Activated CD4-positive, alpha-beta T cell treated with anti-CD3 and anti-CD28 coated beads, Interleukin-2, amount 10 ng/mL, durations not matched to agents 24 days and 14 days (primary cell): ENCODE measurements at regions not wholly inside any gene's neighbourhood (a gene's known extent, or its start where the extent isn't known, plus 50 kb on each side); places are given as distances from the start of the nearest gene placed in this dataset.
"Not testable (repeated sequence)": the region's sequence is repeated elsewhere in the genome, so short reads cannot be mapped to it uniquely, and the experiment has no call there.

Experiments
- DNase-seq: peaks from one replicate; pipeline ENCODE4 v3.0.0; 2022
- H3K27ac Mint-ChIP-seq: one replicate; pipeline ENCODE4 v1.8.0; 2022; ENCODE audit warnings: mild to moderate bottlenecking, mixed read lengths
- H3K27me3 Mint-ChIP-seq: one replicate; pipeline ENCODE4 v1.8.0; 2022; ENCODE audit warnings: mixed read lengths
- H3K36me3 Mint-ChIP-seq: one replicate; pipeline ENCODE4 v1.8.0; 2022; ENCODE audit warnings: low read depth, mild to moderate bottlenecking, mixed read lengths
- H3K4me1 Mint-ChIP-seq: one replicate; pipeline ENCODE4 v1.8.0; 2021; ENCODE audit warnings: mixed read lengths
- H3K4me3 Mint-ChIP-seq: one replicate; pipeline ENCODE4 v1.8.0; 2022; ENCODE audit warnings: mild to moderate bottlenecking, moderate library complexity, mixed read lengths
- H3K9me3 Mint-ChIP-seq: one replicate; pipeline ENCODE4 v1.8.0; 2021; ENCODE audit warnings: mixed read lengths
- intact Hi-C: fragments of 100-400 bp; cut with micrococcal nuclease; formaldehyde crosslinking; loops from one replicate; pipeline ENCODE4 v1.15.1; 2023

DNA sequence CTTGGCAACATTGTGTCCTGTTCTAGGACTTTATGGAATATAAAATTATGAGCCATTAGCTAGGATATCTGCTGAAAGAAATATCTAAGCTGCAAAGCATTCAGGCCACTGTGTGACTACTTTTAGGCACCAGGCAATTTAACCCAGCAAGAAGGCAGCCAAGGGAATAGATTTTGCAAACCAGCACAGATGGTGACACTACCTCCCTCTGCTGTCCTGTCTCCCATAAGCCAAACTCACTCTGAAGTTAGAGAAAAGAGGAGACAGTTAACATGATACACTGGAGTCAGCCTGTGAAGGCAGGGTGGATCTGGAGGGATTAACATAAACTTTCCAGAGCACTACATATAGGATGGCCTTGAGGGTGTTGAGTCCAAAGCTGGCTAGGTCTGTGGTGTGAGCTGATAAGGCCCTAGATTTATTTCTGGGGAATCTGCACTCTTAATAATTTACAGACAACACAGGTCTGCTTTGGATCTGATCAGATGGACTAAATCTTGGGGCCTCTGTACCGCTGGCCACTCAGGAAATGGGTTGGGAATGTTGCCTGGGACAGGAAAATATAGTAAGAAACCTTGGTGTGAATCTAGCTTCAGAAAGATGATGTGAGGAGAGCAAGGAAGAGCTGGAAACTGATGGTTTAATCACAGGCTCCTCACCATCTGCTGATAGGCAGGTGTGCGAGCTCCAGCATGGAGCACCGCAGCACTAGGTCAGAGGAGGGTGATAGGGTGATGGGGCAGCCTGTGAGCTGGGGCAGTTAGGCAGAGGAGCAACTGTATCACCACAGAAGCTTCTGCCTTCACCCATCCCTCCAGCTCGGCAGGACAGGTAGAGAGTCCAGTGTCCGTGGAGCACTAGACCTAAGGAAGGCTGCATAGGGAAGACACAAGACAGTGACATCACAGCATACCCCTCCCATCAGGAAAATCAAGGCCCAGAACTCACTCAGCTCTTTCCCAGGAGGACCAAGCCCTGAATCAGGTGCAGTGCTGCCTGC is 229.9 kb upstream of the PRSS1 start:
- peaks cover 19% of the 10 kb centered on the region for H3K4me1 Mint-ChIP-seq
- intact Hi-C loops = loop anchor here (5.0 kb wide), 1 partner anchor 483 kb away; no protein-coding TSS in a partner anchor
- DNase-seq = no peak
- peak overlapping the region; percentile 77 for H3K27ac Mint-ChIP-seq
- H3K36me3 Mint-ChIP-seq = no peaks in the 10 kb centered on the region
- H3K4me3 Mint-ChIP-seq = peak overlapping the region; percentile 39
- H3K9me3 Mint-ChIP-seq = no peaks in the 10 kb centered on the region
- peaks cover 15% of the 10 kb centered on the region for H3K27me3 Mint-ChIP-seq

DNA sequence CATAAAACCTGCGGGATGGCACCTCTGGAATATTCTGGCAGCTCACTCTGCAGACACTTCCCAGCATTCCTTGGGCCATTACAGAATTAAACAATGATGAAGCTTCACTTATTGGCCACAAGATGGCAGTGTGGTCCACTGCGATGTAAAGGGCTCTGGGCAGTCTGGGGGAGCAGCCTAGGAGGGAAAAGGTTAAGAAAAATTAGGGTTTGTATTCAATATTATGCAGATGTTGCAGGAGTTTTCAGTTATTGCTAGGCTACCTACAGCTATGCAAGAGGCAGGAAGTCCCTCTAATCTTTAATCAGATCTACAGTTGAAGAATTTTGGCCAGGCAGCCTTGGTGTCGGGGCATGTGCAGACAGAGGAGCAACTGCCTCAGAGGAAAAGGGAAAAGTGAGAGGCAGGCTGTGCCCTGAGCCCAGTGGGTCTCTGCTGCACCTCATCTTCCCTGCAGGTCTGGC is 233.2 kb upstream of the PRSS1 start:
- Mint-ChIP-seq H3K4me3 (no peak overlapping the region), H3K9me3 (no peaks in the 10 kb centered on the region), H3K4me1 (peaks cover 20% of the 10 kb centered on the region), H3K27me3 (peaks cover 10% of the 10 kb centered on the region), H3K27ac (no peak overlapping the region), H3K36me3 (no peaks in the 10 kb centered on the region)
- peak; percentile 77 for DNase-seq
- intact Hi-C loops = loop anchor here (5.0 kb wide), 1 partner anchor 486 kb away; no protein-coding TSS in a partner anchor

DNA sequence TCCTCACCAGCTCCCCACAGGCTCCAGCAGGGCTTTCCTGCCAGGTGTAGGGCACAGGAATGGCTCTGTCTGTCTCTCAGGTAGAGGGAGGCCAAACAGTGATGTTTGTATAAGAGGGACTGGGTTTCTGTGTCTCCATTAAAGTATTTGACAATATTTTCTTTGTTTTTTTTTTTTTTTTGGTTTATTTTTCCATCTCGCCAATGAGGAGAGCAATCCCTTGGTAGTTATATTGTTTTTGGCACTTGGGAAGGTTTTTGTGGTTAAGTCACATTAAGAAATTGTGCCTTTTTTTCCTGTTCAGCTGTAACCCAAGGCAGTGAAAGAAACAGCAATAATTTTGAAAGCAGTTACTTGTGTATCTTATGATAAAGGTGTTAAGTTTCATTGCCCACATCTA is 234.6 kb upstream of the PRSS1 start:
- not testable (repeated sequence) for H3K36me3 Mint-ChIP-seq, H3K27me3 Mint-ChIP-seq, DNase-seq, H3K9me3 Mint-ChIP-seq, H3K27ac Mint-ChIP-seq, H3K4me3 Mint-ChIP-seq
- intact Hi-C loops = loop anchor here (5.0 kb wide), 1 partner anchor 488 kb away; no protein-coding TSS in a partner anchor
- H3K4me1 Mint-ChIP-seq = peaks cover 13% of the 10 kb centered on the region

DNA sequence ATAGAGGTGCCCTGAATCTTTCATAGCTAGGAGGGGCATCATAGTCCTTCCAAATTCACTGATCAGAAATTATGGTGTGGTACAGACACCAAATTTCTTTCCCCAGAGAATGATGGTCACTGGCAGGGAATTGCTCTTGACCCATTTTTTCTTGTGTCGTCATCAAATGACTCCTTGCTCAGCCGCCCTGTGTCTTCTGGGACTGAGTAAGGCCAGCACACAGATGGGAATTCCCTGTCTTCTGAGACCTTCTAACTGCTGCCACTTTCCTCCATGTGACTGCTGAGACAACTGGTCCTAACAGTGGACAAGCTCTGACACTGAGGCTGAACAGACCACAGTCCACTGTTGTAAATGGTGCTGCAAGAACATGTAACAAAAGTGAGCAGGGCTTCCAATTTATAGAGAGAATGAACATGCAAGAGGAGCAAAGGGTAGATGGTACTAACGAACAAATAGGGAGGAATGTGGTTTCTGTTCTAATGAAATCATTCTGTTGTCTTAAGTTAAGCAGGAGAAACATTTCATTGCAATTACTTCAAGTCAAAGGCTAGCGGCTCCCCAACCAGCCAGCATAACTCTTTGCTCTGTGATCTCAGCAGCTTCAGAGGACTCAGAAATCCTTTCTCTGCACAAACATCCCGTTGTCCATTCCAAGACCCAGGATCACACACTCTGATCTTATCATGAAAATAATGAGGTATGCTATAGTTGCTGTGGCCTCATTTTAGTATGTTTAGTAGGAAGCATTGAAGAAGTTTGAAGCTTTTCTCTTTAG is 235.9 kb upstream of the PRSS1 start:
- DNase-seq = no peak
- Mint-ChIP-seq H3K36me3 (no peaks in the 10 kb centered on the region), H3K4me1 (peaks cover 11% of the 10 kb centered on the region), H3K27me3 (peaks cover 4% of the 10 kb centered on the region), H3K9me3 (no peaks in the 10 kb centered on the region), H3K4me3 (no peak overlapping the region), H3K27ac (no peak overlapping the region)
- intact Hi-C loops = no loop called here

DNA sequence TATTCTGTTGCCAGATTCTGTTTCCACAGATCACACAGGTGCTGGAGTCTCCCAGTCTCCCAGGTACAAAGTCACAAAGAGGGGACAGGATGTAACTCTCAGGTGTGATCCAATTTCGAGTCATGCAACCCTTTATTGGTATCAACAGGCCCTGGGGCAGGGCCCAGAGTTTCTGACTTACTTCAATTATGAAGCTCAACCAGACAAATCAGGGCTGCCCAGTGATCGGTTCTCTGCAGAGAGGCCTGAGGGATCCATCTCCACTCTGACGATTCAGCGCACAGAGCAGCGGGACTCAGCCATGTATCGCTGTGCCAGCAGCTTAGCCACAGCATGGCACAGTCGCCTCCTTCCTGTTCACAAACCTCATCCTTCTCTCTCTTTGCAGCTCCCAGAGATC is 237.5 kb upstream of the PRSS1 start:
- DNase-seq = no peak
- no peaks in the 10 kb centered on the region for H3K36me3 Mint-ChIP-seq
- no peak overlapping the region for H3K27ac Mint-ChIP-seq
- H3K27me3 Mint-ChIP-seq = peaks cover 4% of the 10 kb centered on the region
- H3K4me3 Mint-ChIP-seq = no peak overlapping the region
- intact Hi-C loops = no loop called here
- H3K9me3 Mint-ChIP-seq = no peaks in the 10 kb centered on the region
- H3K4me1 Mint-ChIP-seq = peaks cover 16% of the 10 kb centered on the region

DNA sequence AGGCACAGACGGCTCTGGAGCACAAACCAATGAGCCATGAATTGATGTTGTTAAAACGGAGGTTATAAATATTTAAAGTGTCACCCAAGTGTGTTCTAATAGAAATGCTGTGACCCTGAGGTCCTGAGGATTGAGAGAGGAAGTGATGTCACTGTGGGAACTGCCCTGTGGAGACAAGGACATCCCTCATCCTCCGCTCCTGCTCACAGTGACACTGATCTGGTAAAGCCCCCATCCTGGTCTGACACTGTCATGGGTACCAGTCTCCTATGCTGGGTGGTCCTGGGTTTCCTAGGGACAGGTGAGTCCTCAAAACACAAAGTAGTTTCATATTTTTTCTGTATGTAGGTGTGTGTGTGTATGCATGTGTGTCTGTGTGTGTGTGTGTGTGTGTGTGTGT is 237.9 kb upstream of the PRSS1 start:
- Mint-ChIP-seq H3K36me3 (no peaks in the 10 kb centered on the region), H3K4me3 (no peak overlapping the region), H3K27ac (no peak overlapping the region), H3K9me3 (no peaks in the 10 kb centered on the region), H3K27me3 (peaks cover 4% of the 10 kb centered on the region), H3K4me1 (peaks cover 16% of the 10 kb centered on the region)
- intact Hi-C loops = no loop called here
- no peak for DNase-seq

DNA sequence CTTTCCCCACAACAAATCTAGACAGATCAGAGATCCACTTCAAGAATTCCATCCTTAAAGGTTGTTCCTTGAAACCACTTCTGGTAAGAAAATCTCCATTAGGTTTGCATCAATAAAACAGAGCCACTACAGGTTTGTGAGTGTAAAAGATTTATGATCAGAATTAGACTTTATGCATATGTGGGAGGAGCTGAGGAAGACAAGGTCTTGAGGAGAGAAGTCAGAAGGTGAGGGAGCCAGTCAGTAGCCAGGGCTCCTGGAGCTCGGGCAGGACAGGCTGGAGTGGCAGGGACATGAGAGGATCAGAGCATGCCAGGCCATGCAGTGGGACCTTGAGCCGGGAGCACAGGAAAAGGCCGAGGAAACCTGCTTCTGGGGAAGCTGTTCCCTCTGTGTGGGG is 240.0 kb upstream of the PRSS1 start:
- H3K36me3 Mint-ChIP-seq, intact Hi-C loops, H3K4me3 Mint-ChIP-seq, H3K27ac Mint-ChIP-seq, H3K9me3 Mint-ChIP-seq, DNase-seq: not testable (repeated sequence)
- Mint-ChIP-seq H3K4me1 (peaks cover 11% of the 10 kb centered on the region), H3K27me3 (peaks cover 14% of the 10 kb centered on the region)

DNA sequence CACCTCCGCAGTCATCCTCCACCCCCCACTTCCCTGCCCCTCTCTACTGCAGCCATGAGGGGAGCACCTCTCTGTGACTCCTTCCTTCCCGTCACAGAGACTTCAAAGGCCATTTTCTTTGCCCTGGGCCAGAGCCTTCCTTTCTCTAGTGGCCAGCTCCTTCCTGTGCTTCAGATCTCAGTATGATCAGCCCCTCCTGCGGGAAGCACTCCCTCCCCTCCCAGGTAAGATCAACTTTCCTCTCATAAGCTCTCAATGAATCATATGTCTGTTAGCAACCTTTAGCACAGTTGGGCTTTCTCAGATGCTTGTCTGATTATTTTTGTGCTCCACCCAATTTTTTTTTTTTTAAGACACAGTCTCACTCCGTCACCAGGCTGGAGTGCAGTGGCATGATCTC is 241.0 kb upstream of the PRSS1 start:
- Mint-ChIP-seq H3K4me1 (peaks cover 11% of the 10 kb centered on the region), H3K9me3 (no peaks in the 10 kb centered on the region), H3K27me3 (peaks cover 15% of the 10 kb centered on the region), H3K27ac (peak overlapping the region; percentile 56), H3K36me3 (no peaks in the 10 kb centered on the region), H3K4me3 (no peak overlapping the region)
- intact Hi-C loops = no loop called here
- DNase-seq = no peak

DNA sequence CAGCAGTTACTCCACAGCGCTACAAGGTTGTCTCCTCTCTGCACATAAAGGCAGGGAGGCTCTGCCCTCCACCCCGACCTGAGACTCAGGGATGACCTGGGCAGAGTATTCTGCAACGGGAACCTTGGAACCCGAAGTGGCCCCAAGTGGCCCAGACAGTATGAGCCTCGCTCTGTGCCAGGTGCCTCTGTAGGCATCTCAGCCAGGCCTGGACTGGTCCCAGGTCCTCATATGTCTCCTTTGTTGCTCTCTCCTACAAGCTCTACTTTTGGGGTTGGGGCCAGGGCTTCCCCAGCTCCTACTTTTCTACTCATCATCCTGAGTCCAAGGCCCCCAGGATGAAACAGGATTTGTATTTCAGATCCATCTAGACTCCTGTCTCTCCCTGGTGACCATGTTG is 241.5 kb upstream of the PRSS1 start:
- no peak for DNase-seq
- no peaks in the 10 kb centered on the region for H3K36me3 Mint-ChIP-seq
- H3K4me1 Mint-ChIP-seq = peaks cover 11% of the 10 kb centered on the region
- H3K27me3 Mint-ChIP-seq = peaks cover 15% of the 10 kb centered on the region
- no peak overlapping the region for H3K27ac Mint-ChIP-seq
- no peak overlapping the region for H3K4me3 Mint-ChIP-seq
- intact Hi-C loops = no loop called here
- no peaks in the 10 kb centered on the region for H3K9me3 Mint-ChIP-seq

DNA sequence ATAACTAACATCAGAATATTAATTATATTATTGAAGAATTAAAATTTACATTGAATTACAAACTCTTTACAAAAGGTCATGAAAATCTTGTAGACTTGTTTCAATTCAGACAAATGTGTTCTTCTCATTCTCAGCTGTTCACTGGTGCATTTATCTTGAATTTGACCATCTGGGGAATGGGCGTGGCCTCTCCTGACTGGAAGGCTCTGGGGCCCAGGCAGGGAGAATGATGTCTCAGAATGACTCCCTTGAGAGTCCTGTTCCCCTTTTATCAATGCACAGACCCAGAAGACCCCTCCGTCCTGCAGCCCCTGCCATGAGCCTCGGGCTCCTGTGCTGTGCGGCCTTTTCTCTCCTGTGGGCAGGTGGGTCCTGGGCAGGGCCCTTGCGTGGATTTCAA is 242.2 kb upstream of the PRSS1 start:
- DNase-seq, H3K36me3 Mint-ChIP-seq, intact Hi-C loops, H3K27ac Mint-ChIP-seq, H3K9me3 Mint-ChIP-seq, H3K4me3 Mint-ChIP-seq: not testable (repeated sequence)
- peaks cover 13% of the 10 kb centered on the region for H3K4me1 Mint-ChIP-seq
- H3K27me3 Mint-ChIP-seq = peaks cover 15% of the 10 kb centered on the region

DNA sequence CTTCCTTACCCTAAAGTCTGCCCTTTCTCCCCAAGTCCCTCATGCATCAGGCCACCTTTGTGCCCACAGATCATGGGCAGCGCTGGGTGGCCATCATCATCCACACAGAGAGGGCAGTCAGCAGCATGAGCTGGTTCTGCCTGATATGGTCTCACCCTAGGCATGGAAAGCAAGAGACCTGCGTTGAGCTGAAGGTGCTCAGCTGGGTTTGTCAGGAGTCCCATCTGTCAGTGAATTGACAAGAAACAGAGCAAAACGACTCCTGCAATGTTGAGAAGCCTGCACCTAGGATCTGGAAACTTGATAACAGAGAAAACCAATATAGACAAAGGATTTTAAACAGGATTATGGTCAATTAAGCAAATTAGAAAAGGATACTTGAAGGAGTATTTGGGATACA is 242.7 kb upstream of the PRSS1 start:
- Mint-ChIP-seq H3K9me3 (no peaks in the 10 kb centered on the region), H3K4me1 (peaks cover 13% of the 10 kb centered on the region), H3K36me3 (no peaks in the 10 kb centered on the region), H3K27me3 (peaks cover 15% of the 10 kb centered on the region), H3K27ac (no peak overlapping the region), H3K4me3 (no peak overlapping the region)
- intact Hi-C loops = no loop called here
- no peak for DNase-seq

DNA sequence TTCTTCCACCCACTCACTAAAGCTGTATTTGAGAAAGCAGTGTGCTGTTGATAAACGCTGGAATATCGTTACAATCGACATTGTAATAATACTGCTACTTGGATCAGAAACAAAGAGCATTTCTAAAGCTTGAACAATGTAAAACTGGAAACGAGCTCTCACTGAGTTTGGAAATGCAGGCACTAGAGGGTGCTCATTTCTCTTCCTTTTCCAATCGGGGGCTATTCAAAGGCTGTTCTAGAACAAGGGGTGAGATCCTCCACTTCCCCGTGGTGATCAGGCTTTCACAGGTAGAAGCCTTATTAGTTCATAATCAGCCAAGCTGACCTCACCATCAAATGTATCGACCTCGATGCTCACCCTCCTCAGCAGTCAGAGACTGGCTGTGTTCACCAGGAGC is 245.3 kb upstream of the PRSS1 start:
- H3K27ac Mint-ChIP-seq, H3K9me3 Mint-ChIP-seq, H3K36me3 Mint-ChIP-seq, H3K4me3 Mint-ChIP-seq, DNase-seq, intact Hi-C loops: not testable (repeated sequence)
- Mint-ChIP-seq H3K27me3 (peaks cover 15% of the 10 kb centered on the region), H3K4me1 (peaks cover 24% of the 10 kb centered on the region)

DNA sequence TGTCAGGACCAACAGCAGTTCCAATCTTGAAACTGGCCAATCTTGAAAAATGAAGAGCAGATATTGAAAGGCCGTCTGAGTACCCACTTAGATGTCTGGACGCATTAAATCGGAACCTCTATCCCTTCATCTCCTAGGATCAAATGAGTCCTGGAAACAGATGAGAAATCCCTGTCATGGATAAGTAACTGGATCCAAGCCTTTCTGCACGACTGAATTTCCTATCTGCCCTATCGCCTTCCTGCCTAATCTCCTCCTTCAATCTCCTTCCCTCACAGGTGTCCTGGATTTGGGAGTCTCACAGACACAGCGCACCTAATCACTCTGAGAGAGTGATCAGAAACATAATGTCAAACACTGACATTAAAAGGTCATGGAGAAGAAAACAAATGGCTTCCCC is 245.2 kb upstream of the PRSS58 start:
- Mint-ChIP-seq H3K9me3 (no peaks in the 10 kb centered on the region), H3K27me3 (peaks cover 18% of the 10 kb centered on the region), H3K36me3 (no peaks in the 10 kb centered on the region), H3K27ac (no peak overlapping the region), H3K4me3 (no peak overlapping the region), H3K4me1 (peaks cover 17% of the 10 kb centered on the region)
- intact Hi-C loops = no loop called here
- DNase-seq = no peak

DNA sequence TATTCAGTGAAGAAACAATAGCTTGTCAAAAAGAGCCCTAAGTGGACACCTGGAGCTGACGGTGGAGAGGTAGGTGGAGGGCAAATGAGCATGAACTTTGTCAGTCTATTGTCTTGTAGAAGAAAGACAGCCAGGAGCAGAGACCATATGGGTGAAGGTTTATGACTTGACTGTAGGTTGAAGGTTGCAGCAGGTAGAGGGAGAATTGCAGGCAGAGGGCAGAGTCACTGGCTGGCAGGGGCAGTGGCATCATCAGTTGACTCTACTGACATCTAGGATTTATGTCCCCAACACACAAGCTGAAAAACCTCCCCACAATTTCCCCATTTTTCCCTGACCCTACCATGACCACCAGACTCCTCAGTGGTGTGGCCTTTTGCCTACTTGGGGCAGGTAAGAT is 243.6 kb upstream of the PRSS58 start:
- Mint-ChIP-seq H3K27me3 (peaks cover 18% of the 10 kb centered on the region), H3K36me3 (no peaks in the 10 kb centered on the region), H3K27ac (no peak overlapping the region), H3K9me3 (no peaks in the 10 kb centered on the region), H3K4me1 (peaks cover 19% of the 10 kb centered on the region), H3K4me3 (no peak overlapping the region)
- DNase-seq = no peak
- intact Hi-C loops = no loop called here
